Muscle layer of duodenum (tissue), 2 donors: ENCODE measurements at regions not wholly inside any gene's neighbourhood (a gene's known extent, or its start where the extent isn't known, plus 50 kb on each side); places are given as distances from the start of the nearest gene placed in this dataset.

Experiments used
- H3K27ac ChIP-seq: one replicate; pipeline ENCODE4 v1.7.0; 2013; ENCODE audit warnings: mild to moderate bottlenecking, low read length
- H3K27me3 ChIP-seq: one replicate; pipeline ENCODE4 v1.7.0; 2013; ENCODE audit warnings: low read depth, mild to moderate bottlenecking, control low read depth, low read length
- H3K36me3 ChIP-seq, 2 donors: one replicate each; pipeline ENCODE4 v1.7.0; 2013; ENCODE audit warnings: low read length in 2 of 2, control low read depth in 1 of 2, mild to moderate bottlenecking in 1 of 2; ENCODE audit not compliant: insufficient read depth in 2 of 2, control insufficient read depth in 1 of 2
- H3K4me1 ChIP-seq, 2 donors: one replicate each; pipeline ENCODE4 v1.7.0; 2013; ENCODE audit warnings: low read length in 2 of 2, mild to moderate bottlenecking in 2 of 2, control low read depth in 1 of 2, moderate library complexity in 1 of 2; ENCODE audit not compliant: insufficient read depth in 2 of 2, control insufficient read depth in 1 of 2
- H3K4me3 ChIP-seq, 2 donors: one replicate each; pipeline ENCODE4 v1.7.0; 2013; ENCODE audit warnings: low read length in 2 of 2, low read depth in 1 of 2, mild to moderate bottlenecking in 1 of 2
- H3K9me3 ChIP-seq, 2 donors: one replicate each; pipeline ENCODE4 v1.7.0; 2013; ENCODE audit warnings: low read length in 2 of 2, control low read depth in 1 of 2, mild to moderate bottlenecking in 1 of 2; ENCODE audit not compliant: control insufficient read depth in 1 of 2
- donor health status: healthy.

- Histone ChIP-seq H3K4me3 (no peak overlapping the region), H3K4me1 (no peaks in the 10 kb centered on the region), H3K36me3 (no peaks in the 10 kb centered on the region), H3K27me3 (no peaks in the 10 kb centered on the region), H3K9me3 (no peaks in the 10 kb centered on the region), H3K27ac (no peak overlapping the region)
Measured at GRCh38 chr14:55767286-55767685, 187.3 kb downstream of the KTN1 start.

DNA sequence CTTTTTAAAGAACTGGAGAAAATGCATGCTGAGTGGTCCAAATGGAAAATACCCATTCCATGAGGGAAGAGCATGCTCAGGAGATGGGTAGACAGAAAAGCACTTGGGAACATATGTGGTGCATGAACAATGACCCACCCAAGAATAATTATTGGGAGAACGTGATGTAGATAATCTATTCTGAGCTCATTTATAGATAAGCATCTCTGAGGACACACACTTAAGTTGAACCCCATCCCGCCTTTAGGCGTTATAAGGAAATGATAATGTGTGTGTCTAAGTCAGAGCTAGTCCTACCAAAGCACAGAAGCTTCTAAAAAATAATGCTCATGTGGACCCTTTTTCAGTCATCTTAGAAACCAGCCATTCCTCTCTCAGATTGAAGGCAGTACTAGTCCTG lies 189.9 kb downstream of the KTN1 start:
- no peak overlapping the region for H3K27ac ChIP-seq
- no peaks in the 10 kb centered on the region for H3K36me3 ChIP-seq
- H3K27me3 ChIP-seq: no peaks in the 10 kb centered on the region
- no peak overlapping the region for H3K4me3 ChIP-seq
- H3K9me3 ChIP-seq: no peaks in the 10 kb centered on the region
- H3K4me1 ChIP-seq: no peaks in the 10 kb centered on the region

GRCh38 chr14:55771242-55771981 lies 191.4 kb downstream of the KTN1 start:
- Histone ChIP-seq H3K27ac (no peak overlapping the region), H3K36me3 (no peaks in the 10 kb centered on the region)

DNA sequence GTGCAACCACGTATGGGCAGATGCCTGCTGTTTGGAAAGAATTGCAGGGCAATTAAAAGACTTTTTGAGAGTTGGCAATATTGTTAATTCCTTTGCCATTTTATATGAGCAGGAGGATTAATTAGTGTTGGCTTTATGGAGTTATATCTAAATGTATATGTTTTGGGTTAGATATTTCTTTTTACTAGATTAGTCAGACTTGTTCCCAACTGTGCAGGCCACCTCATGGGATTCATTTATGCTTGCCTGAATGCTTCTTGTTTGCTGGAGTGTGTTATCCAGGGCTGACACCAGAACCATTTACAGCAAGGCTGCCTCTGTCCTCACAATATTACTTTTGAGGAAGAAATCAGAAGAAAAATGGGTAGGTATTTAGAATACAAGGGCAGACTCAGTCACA lies 192.5 kb downstream of the KTN1 start:
- Histone ChIP-seq H3K27me3 (no peaks in the 10 kb centered on the region), H3K4me3 (no peak overlapping the region), H3K36me3 (no peaks in the 10 kb centered on the region), H3K9me3 (no peaks in the 10 kb centered on the region), H3K27ac (no peak overlapping the region), H3K4me1 (no peaks in the 10 kb centered on the region)

More at GRCh38 chr14:55771242-55771981, 191.4 kb downstream of the KTN1 start:
- no peaks in the 10 kb centered on the region for H3K9me3 ChIP-seq
- no peak overlapping the region for H3K4me3 ChIP-seq
- H3K27me3 ChIP-seq: no peaks in the 10 kb centered on the region
- no peaks in the 10 kb centered on the region for H3K4me1 ChIP-seq

- Histone ChIP-seq H3K4me3 (no peak overlapping the region), H3K27ac (no peak overlapping the region), H3K9me3 (no peaks in the 10 kb centered on the region), H3K27me3 (no peaks in the 10 kb centered on the region), H3K36me3 (no peaks in the 10 kb centered on the region), H3K4me1 (no peaks in the 10 kb centered on the region)
Measured at GRCh38 chr14:55773312-55773711, 193.3 kb downstream of the KTN1 start.

GRCh38 chr14:55773984-55774545 lies 194.1 kb downstream of the KTN1 start:
- Histone ChIP-seq H3K4me3 (no peak overlapping the region), H3K27me3 (no peaks in the 10 kb centered on the region), H3K36me3 (no peaks in the 10 kb centered on the region), H3K4me1 (no peaks in the 10 kb centered on the region), H3K9me3 (no peaks in the 10 kb centered on the region), H3K27ac (no peak overlapping the region)

GRCh38 chr14:55777877-55778276 lies 197.9 kb downstream of the KTN1 start:
- Histone ChIP-seq H3K36me3 (no peaks in the 10 kb centered on the region), H3K27me3 (no peaks in the 10 kb centered on the region), H3K4me3 (no peak overlapping the region), H3K27ac (no peak overlapping the region), H3K4me1 (no peaks in the 10 kb centered on the region), H3K9me3 (no peaks in the 10 kb centered on the region)

GRCh38 chr14:55780156-55780946 lies 200.3 kb downstream of the KTN1 start:
- Histone ChIP-seq H3K9me3 (no peaks in the 10 kb centered on the region), H3K4me1 (no peaks in the 10 kb centered on the region), H3K4me3 (no peak overlapping the region), H3K36me3 (no peaks in the 10 kb centered on the region), H3K27me3 (no peaks in the 10 kb centered on the region), H3K27ac (no peak overlapping the region)

- Histone ChIP-seq H3K4me1 (no peaks in the 10 kb centered on the region), H3K27ac (no peak overlapping the region), H3K36me3 (no peaks in the 10 kb centered on the region), H3K4me3 (no peak overlapping the region), H3K27me3 (no peaks in the 10 kb centered on the region), H3K9me3 (no peaks in the 10 kb centered on the region)
Measured at GRCh38 chr14:55781046-55781445, 201.0 kb downstream of the KTN1 start.

GRCh38 chr14:55782166-55782565 lies 202.2 kb downstream of the KTN1 start:
- no peaks in the 10 kb centered on the region for H3K27me3 ChIP-seq
- no peaks in the 10 kb centered on the region for H3K9me3 ChIP-seq
- no peak overlapping the region for H3K27ac ChIP-seq
- no peaks in the 10 kb centered on the region for H3K4me1 ChIP-seq
- no peaks in the 10 kb centered on the region for H3K36me3 ChIP-seq
- no peak overlapping the region for H3K4me3 ChIP-seq

GRCh38 chr14:55789406-55789805 lies 209.4 kb downstream of the KTN1 start:
- no peaks in the 10 kb centered on the region for H3K36me3 ChIP-seq
- H3K27ac ChIP-seq: no peak overlapping the region
- no peak overlapping the region for H3K4me3 ChIP-seq
- no peaks in the 10 kb centered on the region for H3K9me3 ChIP-seq
- H3K27me3 ChIP-seq: no peaks in the 10 kb centered on the region
- H3K4me1 ChIP-seq: no peaks in the 10 kb centered on the region
